ENCODE measurements at regions not wholly inside any gene's neighbourhood (a gene's known extent, or its start where the extent isn't known, plus 50 kb on each side); places are given as distances from the start of the nearest gene placed in this dataset.

DNA sequence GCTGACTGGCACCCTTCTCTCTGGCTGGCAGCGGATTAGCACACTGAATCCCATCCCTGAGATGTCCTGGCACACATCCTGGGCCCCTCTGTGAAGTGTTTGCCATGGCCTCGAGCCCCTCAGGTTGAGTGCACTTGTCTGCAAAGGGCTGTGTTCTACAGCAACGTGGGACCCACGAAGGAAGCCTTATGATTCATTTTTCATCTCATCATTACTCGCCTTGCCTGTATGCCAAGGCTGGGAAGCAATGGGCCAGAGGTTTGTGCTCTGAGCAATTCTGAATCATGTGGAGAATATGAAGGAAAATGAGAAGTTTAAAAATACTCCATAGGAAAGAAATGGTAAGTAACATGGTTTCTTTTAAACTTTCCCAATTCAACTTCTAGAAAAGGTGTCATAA, 124.8 kb upstream of the LMO4 start:
- in situ Hi-C loops (cut with MboI; ENCODE audit: low sequenced_read_pairs) (no loop called here), intact Hi-C loops (cut with micrococcal nuclease) (no loop called here), dilution Hi-C loops (cut with HindIII; ENCODE audit: low sequenced_read_pairs, unreplicated experiment) (no loop called here)
- Histone ChIP-seq H3K9ac (ENCODE audit: low read depth, low read length) (no peak overlapping the region), H2BK20ac (ENCODE audit: low read depth, low read length) (no peak overlapping the region), H2BK5ac (ENCODE audit: low read depth, low read length, poor library complexity, severe bottlenecking) (no peak overlapping the region), H3K27me3 (ENCODE audit: control insufficient read depth, insufficient read depth, low read length) (no peaks in the 10 kb centered on the region), H3K4me1 (ENCODE audit: control insufficient read depth, insufficient read depth, low read length) (no peaks in the 10 kb centered on the region; the same call in 1 of the 2 replicates), H3K4me3 (ENCODE audit: insufficient read depth, low read depth, low read length) (no peak overlapping the region), H3K14ac (replicated peaks; ENCODE audit: low read depth, low read length) (no peak overlapping the region), H3K18ac (ENCODE audit: low read depth, low read length) (no peak overlapping the region; the same call in 1 of the 2 replicates), H3K23ac (ENCODE audit: low read depth, low read length) (no peak overlapping the region), H4K91ac (ENCODE audit: insufficient read depth, low read depth, low read length) (no peak overlapping the region), H4K8ac (ENCODE audit: low read depth in 2 of 2, low read length in 2 of 2) (no peak overlapping the region), H4K20me1 (ENCODE audit: insufficient read depth, low read length) (no peaks in the 10 kb centered on the region), H2BK15ac (ENCODE audit: low read depth, low read length) (no peak overlapping the region), H2AFZ (replicated peaks; ENCODE audit: low read length, poor library complexity) (no peak overlapping the region), H3K4ac (ENCODE audit: low read depth, low read length) (no peak overlapping the region), H3K9me1 (ENCODE audit: insufficient read depth, low read length) (no peaks in the 10 kb centered on the region; the same call in 1 of the 2 replicates), H3K36me3 (ENCODE audit: control insufficient read depth, insufficient read depth, low read length) (no peaks in the 10 kb centered on the region), H2AK5ac (ENCODE audit: low read depth, low read length) (no peak overlapping the region), H4K5ac (ENCODE audit: low read depth, low read length) (no peak overlapping the region), H3K9me3 (ENCODE audit: control insufficient read depth, insufficient read depth, low read length) (no peaks in the 10 kb centered on the region), H3K79me1 (ENCODE audit: low read depth in 1 of 2, low read length in 2 of 2) (no peaks in the 10 kb centered on the region), H3K4me2 (ENCODE audit: low read depth, low read length) (peak overlapping the region; percentile 49; the same call in 1 of the 2 replicates), H2BK120ac (ENCODE audit: low read depth, low read length) (no peak overlapping the region), H3K27ac (ENCODE audit: insufficient read depth, low read length) (no peak overlapping the region), H2AK9ac (replicated peaks; ENCODE audit: low read depth, low read length, poor library complexity) (no peak overlapping the region), H3K56ac (ENCODE audit: extremely low read depth, insufficient read depth, low read length) (no peak overlapping the region)
- WGBS, 2 experiments (ENCODE audit: extremely low coverage in 2 of 2, insufficient read length in 1 of 2), result no CpG with 5 or more reads among the region's 5 CpGs
- POLR2A ChIA-PET (ENCODE audit: unreplicated experiment), result no interaction called here
- peak; percentile 80 for ATAC-seq (ENCODE audit: low read depth)
- peak; percentile 74 for DNase-seq
- no peak for TF ChIP-seq RFX5 (IDR thresholded peaks at IDR 0.05; ENCODE audit: low read depth, low read length)
- BruUV-seq (replicated peaks), result no TSS peak
- CTCF ChIA-PET, result no interaction called here

Measured in IMR-90 (cell line).